Esophagus muscularis mucosa (tissue), 3 donors: ENCODE measurements at regions not wholly inside any gene's neighbourhood (a gene's known extent, or its start where the extent isn't known, plus 50 kb on each side); places are given as distances from the start of the nearest gene placed in this dataset.

Source experiments
- CTCF ChIP-seq, 3 experiments: fragments of 200-600 bp in 2 of 3; fragments of 450-650 bp in 1 of 3; sonication (generic) in 2 of 3; IDR thresholded peaks; one replicate each; pipeline ENCODE4 v1.5.1; 2017 to 2019; ENCODE audit warnings: antibody characterized with exemption in 3 of 3, mild to moderate bottlenecking in 2 of 3, moderate library complexity in 1 of 3
- POLR2A ChIP-seq: fragments of 450-650 bp; IDR thresholded peaks from one replicate; pipeline ENCODE4 v1.6.1; 2017; ENCODE audit warnings: antibody characterized with exemption, moderate library complexity, mild to moderate bottlenecking, low read depth
- POLR2AphosphoS5 ChIP-seq, 2 donors: sonication (generic); formaldehyde crosslinking; IDR thresholded peaks; one replicate each; pipeline ENCODE4 v1.6.1; 2017; ENCODE audit warnings: antibody characterized with exemption in 2 of 2

DNA sequence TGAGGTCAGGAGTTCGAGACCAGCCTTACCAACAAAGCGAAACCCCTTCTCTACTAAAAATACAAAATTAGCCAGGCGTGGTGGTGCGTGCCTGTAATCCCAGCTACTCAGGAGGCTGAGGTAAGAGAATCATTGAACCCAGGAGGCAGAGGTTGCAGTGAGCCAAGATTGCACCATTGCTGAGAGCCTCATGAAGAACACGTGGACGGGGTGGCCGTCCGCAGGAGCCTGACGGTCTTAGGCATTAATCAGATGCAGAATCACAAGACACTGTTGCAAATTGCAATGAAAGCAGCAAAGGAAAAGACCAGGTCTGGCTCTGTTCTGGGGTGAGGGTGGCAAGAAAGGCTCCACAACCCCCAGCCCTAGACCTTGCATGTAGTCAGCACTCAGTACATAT lies 104.0 kb upstream of the SLC66A3 start:
- no peak for TF ChIP-seq CTCF (IDR thresholded peaks at IDR 0.05)
- no peak for TF ChIP-seq POLR2AphosphoS5 (IDR thresholded peaks at IDR 0.05)
- no peak for TF ChIP-seq POLR2A
